GM23248 (cell line): ENCODE measurements at regions not wholly inside any gene's neighbourhood (a gene's known extent, or its start where the extent isn't known, plus 50 kb on each side); places are given as distances from the start of the nearest gene placed in this dataset.

Source experiments
- DNase-seq: peaks from one replicate; pipeline ENCODE4 v3.0.0-alpha.2; 2015
- H2AFZ ChIP-seq: fragments of 200-600 bp; sonication (generic); 2 replicates; pipeline ENCODE4 v1.6.1; 2016; ENCODE audit warnings: antibody characterized with exemption
- H3F3A ChIP-seq: fragments of 200-600 bp; sonication (generic); 2 replicates; pipeline ENCODE4 v1.6.1; 2016; ENCODE audit warnings: mild to moderate bottlenecking, antibody characterized with exemption, mixed run types; ENCODE audit not compliant: insufficient read depth
- H3K27ac ChIP-seq: fragments of 200-600 bp; sonication (generic); 2 replicates; pipeline ENCODE4 v1.5.1; 2016; ENCODE audit warnings: mild to moderate bottlenecking
- H3K27me3 ChIP-seq: fragments of 200-600 bp; sonication (generic); replicated peaks from 2 replicates; pipeline ENCODE4 v1.6.1; 2016; ENCODE audit warnings: mild to moderate bottlenecking; ENCODE audit not compliant: insufficient read depth
- H3K36me3 ChIP-seq: fragments of 200-600 bp; sonication (generic); 2 replicates; pipeline ENCODE4 v1.6.1; 2016; ENCODE audit warnings: low read depth, mild to moderate bottlenecking
- H3K4me1 ChIP-seq: fragments of 200-600 bp; sonication (generic); 2 replicates; pipeline ENCODE4 v1.6.1; 2016; ENCODE audit warnings: mild to moderate bottlenecking; ENCODE audit not compliant: insufficient read depth
- H3K4me2 ChIP-seq: fragments of 200-600 bp; sonication (generic); one replicate; pipeline ENCODE4 v1.6.1; 2016; ENCODE audit warnings: mild to moderate bottlenecking; ENCODE audit not compliant: unreplicated experiment
- H3K4me3 ChIP-seq: fragments of 200-600 bp; sonication (generic); 2 replicates; pipeline ENCODE4 v1.5.1; 2016; ENCODE audit warnings: mild to moderate bottlenecking
- H3K79me2 ChIP-seq: fragments of 200-600 bp; sonication (generic); 2 replicates; pipeline ENCODE4 v1.6.1; 2016; ENCODE audit warnings: mild to moderate bottlenecking; ENCODE audit not compliant: insufficient read depth
- H3K9ac ChIP-seq: fragments of 200-600 bp; sonication (generic); 2 replicates; pipeline ENCODE4 v1.6.1; 2016; ENCODE audit warnings: mild to moderate bottlenecking
- H3K9me2 ChIP-seq: fragments of 200-600 bp; sonication (generic); 2 replicates; pipeline ENCODE4 v1.6.1; 2016; ENCODE audit warnings: mixed run types, mild to moderate bottlenecking, moderate library complexity; ENCODE audit not compliant: insufficient read depth
- H3K9me3 ChIP-seq: fragments of 200-600 bp; sonication (generic); one replicate; pipeline ENCODE4 v1.6.1; 2017; ENCODE audit warnings: low read depth
- H4K20me1 ChIP-seq: fragments of 200-600 bp; sonication (generic); 2 replicates; pipeline ENCODE4 v1.6.0; 2016; ENCODE audit not compliant: insufficient read depth
- EZH2 ChIP-seq: fragments of 200-600 bp; sonication (generic); IDR thresholded peaks from 2 replicates; pipeline ENCODE4 v1.6.1; 2018; ENCODE audit warnings: antibody characterized with exemption, mild to moderate bottlenecking; ENCODE audit not compliant: insufficient read depth, poor library complexity, severe bottlenecking
- EZH2phosphoT487 ChIP-seq: fragments of 200-600 bp; sonication (generic); IDR thresholded peaks from 2 replicates; pipeline ENCODE4 v1.6.1; 2018; ENCODE audit warnings: antibody characterized with exemption, moderate library complexity, mild to moderate bottlenecking, low read depth; ENCODE audit not compliant: insufficient read depth
- WGBS, 2 experiments: methylation state at CpG; one replicate each; pipeline ENCODE4 v1.1.6; 2015 to 2017; ENCODE audit warnings: low lambda C conversion rate in 2 of 2, low coverage in 1 of 2; ENCODE audit errors: missing lambda C conversion rate in 2 of 2; 5-methylcytosine and 5-hydroxymethylcytosine counted together
- in situ Hi-C: fragments of 300-500 bp; cut with MboI; formaldehyde crosslinking; loops from 2 replicates; pipeline ENCODE4 v1.15.0; 2020

GRCh38 chr11:111137846-111138245, 107.7 kb upstream of the POU2AF2 start:
- H3K36me3 ChIP-seq = no peaks in the 10 kb centered on the region
- DNase-seq = no peak
- 41 to 45% methylated on average over 1 of the region's 1 CpG for WGBS, 2 experiments
- no peak overlapping the region for H3K9ac ChIP-seq
- H3F3A ChIP-seq = no peaks in the 10 kb centered on the region
- H3K27me3 ChIP-seq = no peaks in the 10 kb centered on the region
- no peak overlapping the region for H2AFZ ChIP-seq
- H3K4me2 ChIP-seq = no peak overlapping the region
- H3K9me2 ChIP-seq = no peaks in the 10 kb centered on the region
- TF ChIP-seq EZH2phosphoT487 (no peak), EZH2 (no peak)
- H3K27ac ChIP-seq = no peak overlapping the region
- no peak overlapping the region for H3K4me3 ChIP-seq
- no peaks in the 10 kb centered on the region for H4K20me1 ChIP-seq
- no peaks in the 10 kb centered on the region for H3K4me1 ChIP-seq
- in situ Hi-C loops = no loop called here
- no peaks in the 10 kb centered on the region for H3K9me3 ChIP-seq
- no peaks in the 10 kb centered on the region for H3K79me2 ChIP-seq

- no peaks in the 10 kb centered on the region for H4K20me1 ChIP-seq
- H3K4me2 ChIP-seq = no peak overlapping the region
- in situ Hi-C loops = no loop called here
- no peak overlapping the region for H3K27ac ChIP-seq
- no peak overlapping the region for H3K4me3 ChIP-seq
- H3F3A ChIP-seq = no peaks in the 10 kb centered on the region
- no peaks in the 10 kb centered on the region for H3K9me3 ChIP-seq
- no peaks in the 10 kb centered on the region for H3K9me2 ChIP-seq
- WGBS, 2 experiments = 23 to 25% methylated on average over 11 of the region's 11 CpGs
- no peak for DNase-seq
- H3K4me1 ChIP-seq = no peaks in the 10 kb centered on the region
- TF ChIP-seq EZH2phosphoT487 = no peak
- no peak for TF ChIP-seq EZH2
- H3K79me2 ChIP-seq = no peaks in the 10 kb centered on the region
- no peak overlapping the region for H2AFZ ChIP-seq
- no peak overlapping the region for H3K9ac ChIP-seq
- H3K36me3 ChIP-seq = no peaks in the 10 kb centered on the region
- H3K27me3 ChIP-seq = no peaks in the 10 kb centered on the region
These were observed 109.6 kb upstream of the POU2AF2 start for GRCh38 chr11:111135778-111136570.

GRCh38 chr11:111135101-111135500, 110.4 kb upstream of the POU2AF2 start:
- 55 to 57% methylated on average over 2 of the region's 2 CpGs for WGBS, 2 experiments
- no peaks in the 10 kb centered on the region for H3K79me2 ChIP-seq
- H3K36me3 ChIP-seq = no peaks in the 10 kb centered on the region
- no peak overlapping the region for H3K27ac ChIP-seq
- H3K9me2 ChIP-seq = no peaks in the 10 kb centered on the region
- H3K9ac ChIP-seq = no peak overlapping the region
- DNase-seq = no peak
- H3K9me3 ChIP-seq = no peaks in the 10 kb centered on the region
- no peaks in the 10 kb centered on the region for H3K4me1 ChIP-seq
- in situ Hi-C loops = no loop called here
- no peak overlapping the region for H3K4me3 ChIP-seq
- H3F3A ChIP-seq = no peaks in the 10 kb centered on the region
- no peaks in the 10 kb centered on the region for H4K20me1 ChIP-seq
- TF ChIP-seq EZH2 (no peak), EZH2phosphoT487 (no peak)
- 0 out of 2 replicates have a peak, but pooled peaks cover 4% of the 10 kb centered on the region for H3K27me3 ChIP-seq
- no peak overlapping the region for H2AFZ ChIP-seq
- H3K4me2 ChIP-seq = no peak overlapping the region

- no peak for DNase-seq
- no peak for TF ChIP-seq EZH2
- no peak for TF ChIP-seq EZH2phosphoT487
- Histone ChIP-seq H3K79me2 (no peaks in the 10 kb centered on the region), H3K9me2 (no peaks in the 10 kb centered on the region), H3K9ac (no peak overlapping the region), H2AFZ (no peak overlapping the region), H3K4me2 (no peak overlapping the region), H3K4me3 (no peak overlapping the region), H3K27me3 (peaks cover 21% of the 10 kb centered on the region), H3K4me1 (no peaks in the 10 kb centered on the region), H3K27ac (no peak overlapping the region), H3K9me3 (no peaks in the 10 kb centered on the region), H4K20me1 (no peaks in the 10 kb centered on the region), H3F3A (no peaks in the 10 kb centered on the region), H3K36me3 (no peaks in the 10 kb centered on the region)
- in situ Hi-C loops = no loop called here
- WGBS, 2 experiments = 12 to 17% methylated on average over 3 of the region's 3 CpGs
These were observed 117.3 kb upstream of the POU2AF2 start for GRCh38 chr11:111128076-111128870.
